Calu3 (cell line): ENCODE measurements at regions not wholly inside any gene's neighbourhood (a gene's known extent, or its start where the extent isn't known, plus 50 kb on each side); places are given as distances from the start of the nearest gene placed in this dataset.

ENCODE experiments used
- BruUV-seq: library from RNA; stranded (reverse); fragments of 400-500 nt; replicated peaks from 2 replicates; lab custom pipeline; 2021; lab: Mats Ljungman, UMichigan
- CTCF ChIA-PET: fragments of 300-600 bp; sonication (Branson Sonifier 250); formaldehyde crosslinking; loops from one replicate; lab custom pipeline; 2022; ENCODE audit warnings: antibody characterized with exemption; lab: Charles Lee
- DNase-seq: peaks from one replicate; pipeline ENCODE4 v3.0.0; 2022
- H3K27ac Mint-ChIP-seq: one replicate; pipeline ENCODE4 v1.8.0; 2022; ENCODE audit warnings: mixed read lengths; ENCODE audit not compliant: unreplicated experiment
- H3K27me3 Mint-ChIP-seq: one replicate; pipeline ENCODE4 v1.8.0; 2022; ENCODE audit warnings: mixed read lengths; ENCODE audit not compliant: unreplicated experiment
- H3K36me3 Mint-ChIP-seq: one replicate; pipeline ENCODE4 v1.8.0; 2022; ENCODE audit warnings: mild to moderate bottlenecking, moderate library complexity, mixed read lengths; ENCODE audit not compliant: insufficient read depth, unreplicated experiment
- H3K4me1 Mint-ChIP-seq: one replicate; pipeline ENCODE4 v1.8.0; 2022; ENCODE audit warnings: mild to moderate bottlenecking, low read depth, mixed read lengths; ENCODE audit not compliant: unreplicated experiment
- H3K4me3 Mint-ChIP-seq: one replicate; pipeline ENCODE4 v1.8.0; 2022; ENCODE audit warnings: mild to moderate bottlenecking, low read depth, moderate library complexity, mixed read lengths; ENCODE audit not compliant: unreplicated experiment
- H3K9me3 Mint-ChIP-seq: one replicate; pipeline ENCODE4 v1.8.0; 2022; ENCODE audit warnings: low read depth, mixed read lengths; ENCODE audit not compliant: unreplicated experiment
- CTCF ChIP-seq: fragments of 200-600 bp; IDR thresholded peaks from one replicate; pipeline ENCODE4 v1.8.0; 2022; ENCODE audit warnings: antibody characterized with exemption; ENCODE audit not compliant: unreplicated experiment
- intact Hi-C: fragments of 100-400 bp; cut with micrococcal nuclease; formaldehyde crosslinking; loops from one replicate; pipeline ENCODE4 v1.10.0; 2022; ENCODE audit not compliant: unreplicated experiment

DNA sequence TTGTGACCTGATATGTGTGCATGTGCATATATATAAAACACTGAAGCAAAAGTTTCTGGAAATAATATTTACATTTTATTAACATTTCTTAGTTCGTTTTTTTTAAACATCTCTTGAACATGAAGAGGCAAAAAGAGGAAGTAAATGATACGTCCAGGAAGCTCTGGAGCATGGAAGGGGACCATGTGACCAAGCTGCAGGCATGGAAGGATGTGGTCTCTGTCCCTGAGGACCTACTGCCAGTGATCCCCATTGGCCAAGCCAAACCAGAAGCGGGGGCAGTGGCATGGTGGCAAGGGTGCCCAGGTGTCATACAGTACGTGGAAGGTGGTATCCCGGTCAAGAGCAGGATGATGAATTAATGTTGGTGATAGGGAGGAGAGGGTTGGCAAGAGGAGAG is 268.3 kb upstream of the PROX1 start:
- Mint-ChIP-seq H3K4me1 (no peaks in the 10 kb centered on the region), H3K27me3 (peaks cover 23% of the 10 kb centered on the region), H3K27ac (no peak overlapping the region), H3K9me3 (peaks cover 6% of the 10 kb centered on the region), H3K4me3 (no peak overlapping the region), H3K36me3 (no peaks in the 10 kb centered on the region)
- no peak for TF ChIP-seq CTCF
- CTCF ChIA-PET = no interaction called here
- BruUV-seq = no TSS peak
- intact Hi-C loops = no loop called here
- no peak for DNase-seq

DNA sequence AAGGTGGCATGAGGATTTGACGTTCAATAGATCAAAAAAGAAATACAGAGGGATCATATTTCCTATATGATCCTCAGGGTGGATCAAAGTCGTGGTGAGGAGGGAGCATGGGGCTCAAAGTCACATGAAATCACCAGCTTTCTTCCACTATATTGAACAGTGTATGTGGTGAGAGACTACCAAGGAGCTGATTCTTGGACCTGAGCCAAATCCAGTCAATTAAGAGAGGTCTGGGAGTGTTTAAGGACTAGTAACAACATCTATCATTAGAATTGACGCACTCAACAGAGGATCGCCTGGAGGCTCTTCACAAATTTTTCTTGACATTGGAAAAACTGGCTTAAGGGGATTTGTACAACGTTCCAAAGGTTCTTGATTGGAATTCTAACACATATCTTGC is 267.7 kb upstream of the PROX1 start:
- peaks cover 6% of the 10 kb centered on the region for H3K9me3 Mint-ChIP-seq
- CTCF ChIA-PET = no interaction called here
- H3K36me3 Mint-ChIP-seq = no peaks in the 10 kb centered on the region
- H3K4me3 Mint-ChIP-seq = no peak overlapping the region
- TF ChIP-seq CTCF = no peak
- BruUV-seq = no TSS peak
- no peak overlapping the region for H3K27ac Mint-ChIP-seq
- peaks cover 23% of the 10 kb centered on the region for H3K27me3 Mint-ChIP-seq
- no peaks in the 10 kb centered on the region for H3K4me1 Mint-ChIP-seq
- intact Hi-C loops = no loop called here
- no peak for DNase-seq

GRCh38 chr1:213723187-213723586 is 264.6 kb upstream of the PROX1 start:
- Mint-ChIP-seq H3K4me3 (no peak overlapping the region), H3K27ac (no peak overlapping the region), H3K9me3 (peaks cover 6% of the 10 kb centered on the region), H3K36me3 (no peaks in the 10 kb centered on the region), H3K4me1 (no peaks in the 10 kb centered on the region), H3K27me3 (peaks cover 13% of the 10 kb centered on the region)
- TF ChIP-seq CTCF = no peak
- DNase-seq = no peak
- intact Hi-C loops = no loop called here
- BruUV-seq = no TSS peak
- CTCF ChIA-PET = no interaction called here

- H3K4me1 Mint-ChIP-seq = no peaks in the 10 kb centered on the region
- DNase-seq = no peak
- BruUV-seq = no TSS peak
- H3K27ac Mint-ChIP-seq = no peak overlapping the region
- no peak for TF ChIP-seq CTCF
- peaks cover 6% of the 10 kb centered on the region for H3K9me3 Mint-ChIP-seq
- H3K36me3 Mint-ChIP-seq = no peaks in the 10 kb centered on the region
- peaks cover 9% of the 10 kb centered on the region for H3K27me3 Mint-ChIP-seq
- intact Hi-C loops = no loop called here
- no peak overlapping the region for H3K4me3 Mint-ChIP-seq
- CTCF ChIA-PET = no interaction called here
Observed at GRCh38 chr1:213724640-213725536, 262.9 kb upstream of the PROX1 start.
